ENCODE measurements at regions not wholly inside any gene's neighbourhood (a gene's known extent, or its start where the extent isn't known, plus 50 kb on each side); places are given as distances from the start of the nearest gene placed in this dataset.

GRCh38 chr5:156230887-156231286 lies 96.1 kb upstream of the SGCD start:
- Histone ChIP-seq H3K27ac (no peak overlapping the region), H3K9me3 (peaks cover 8% of the 10 kb centered on the region), H3K4me3 (no peak overlapping the region), H3K36me3 (ENCODE audit: insufficient read depth in 1 of 2, low read depth in 1 of 2) (no peaks in the 10 kb centered on the region), H3K4me1 (no peaks in the 10 kb centered on the region), H3K27me3 (ENCODE audit: insufficient read depth in 3 of 3, low read length in 2 of 3) (no peaks in the 10 kb centered on the region)
- intact Hi-C loops (cut with DNase I), result no loop called here
- ATAC-seq (no peak), DNase-seq (no peak)
- 79 to 86% (median 83%) methylated on average over 4 of the region's 4 CpGs for WGBS, 3 donors
- TF ChIP-seq CTCF (IDR thresholded peaks at IDR 0.05), result no peak

GRCh38 chr5:156232251-156232869 lies 94.6 kb upstream of the SGCD start:
- no peak for DNase-seq
- no peak for TF ChIP-seq CTCF (IDR thresholded peaks at IDR 0.05)
- Histone ChIP-seq H3K27me3 (ENCODE audit: insufficient read depth in 3 of 3, low read length in 2 of 3) (no peaks in the 10 kb centered on the region), H3K36me3 (ENCODE audit: insufficient read depth in 1 of 2, low read depth in 1 of 2) (no peaks in the 10 kb centered on the region), H3K4me1 (no peaks in the 10 kb centered on the region), H3K4me3 (no peak overlapping the region), H3K9me3 (peaks cover 4% of the 10 kb centered on the region), H3K27ac (no peak overlapping the region)
- WGBS, 3 donors, result 82 to 88% (median 84%) methylated on average over 3 of the region's 3 CpGs
- ATAC-seq, result no peak
- intact Hi-C loops (cut with DNase I), result no loop called here

GRCh38 chr5:156237361-156237760 lies 89.6 kb upstream of the SGCD start:
- intact Hi-C loops (cut with DNase I), result no loop called here
- TF ChIP-seq CTCF (IDR thresholded peaks at IDR 0.05), result no peak
- Histone ChIP-seq H3K36me3 (ENCODE audit: insufficient read depth in 1 of 2, low read depth in 1 of 2) (no peaks in the 10 kb centered on the region), H3K27ac (no peak overlapping the region), H3K27me3 (ENCODE audit: insufficient read depth in 3 of 3, low read length in 2 of 3) (no peaks in the 10 kb centered on the region), H3K9me3 (no peaks in the 10 kb centered on the region), H3K4me1 (no peaks in the 10 kb centered on the region), H3K4me3 (no peak overlapping the region)
- no peak for DNase-seq
- ATAC-seq, result no peak
- 90 to 96% (median 95%) methylated on average over 6 of the region's 6 CpGs for WGBS, 3 donors

GRCh38 chr5:156239800-156240199 lies 87.2 kb upstream of the SGCD start:
- no peaks in the 10 kb centered on the region for H3K27me3 ChIP-seq (ENCODE audit: insufficient read depth in 3 of 3, low read length in 2 of 3)
- ATAC-seq (no peak), DNase-seq (no peak)
- no peaks in the 10 kb centered on the region for H3K9me3 ChIP-seq
- H3K4me3 ChIP-seq, result no peak overlapping the region
- H3K36me3 ChIP-seq (ENCODE audit: insufficient read depth in 1 of 2, low read depth in 1 of 2), result no peaks in the 10 kb centered on the region
- WGBS, 3 donors, result 88 to 89% (median 88%) methylated on average over 2 of the region's 2 CpGs
- no peaks in the 10 kb centered on the region for H3K4me1 ChIP-seq
- intact Hi-C loops (cut with DNase I), result no loop called here
- no peak overlapping the region for H3K27ac ChIP-seq
- TF ChIP-seq CTCF (IDR thresholded peaks at IDR 0.05), result no peak

- WGBS, 3 donors, result 85 to 86% (median 85%) methylated on average over 3 of the region's 3 CpGs
- Histone ChIP-seq H3K4me1 (no peaks in the 10 kb centered on the region), H3K36me3 (ENCODE audit: insufficient read depth in 1 of 2, low read depth in 1 of 2) (no peaks in the 10 kb centered on the region), H3K27me3 (ENCODE audit: insufficient read depth in 3 of 3, low read length in 2 of 3) (no peaks in the 10 kb centered on the region), H3K9me3 (no peaks in the 10 kb centered on the region), H3K4me3 (no peak overlapping the region), H3K27ac (no peak overlapping the region)
- no peak for ATAC-seq
- intact Hi-C loops (cut with DNase I), result no loop called here
- DNase-seq, result no peak
- TF ChIP-seq CTCF (IDR thresholded peaks at IDR 0.05), result no peak
Measured at GRCh38 chr5:156240414-156240813, 86.5 kb upstream of the SGCD start.
